ENCODE measurements at regions not wholly inside any gene's neighbourhood (a gene's known extent, or its start where the extent isn't known, plus 50 kb on each side); places are given as distances from the start of the nearest gene placed in this dataset.

- no peak for DNase-seq
These were observed 116.5 kb downstream of the C9orf50 start for GRCh38 chr9:129504404-129504803.

GRCh38 chr9:129501771-129502319 lies 119.1 kb downstream of the C9orf50 start:
- no peak for DNase-seq

- no peak for DNase-seq
These were observed 119.8 kb downstream of the C9orf50 start for GRCh38 chr9:129500863-129501770.

GRCh38 chr9:129500161-129500862 lies 120.6 kb downstream of the C9orf50 start:
- no peak for DNase-seq

GRCh38 chr9:129498451-129499384 lies 122.2 kb downstream of the C9orf50 start:
- DNase-seq = no peak

GRCh38 chr9:129497813-129498450 lies 123.0 kb downstream of the C9orf50 start:
- no peak for DNase-seq

GRCh38 chr9:129497005-129497812 lies 123.7 kb downstream of the C9orf50 start:
- peak; percentile 52 to 61 for DNase-seq

GRCh38 chr9:129496473-129497004 lies 124.4 kb downstream of the C9orf50 start:
- DNase-seq = peak; percentile 61 to 90

GRCh38 chr9:129495620-129496472 lies 125.1 kb downstream of the C9orf50 start:
- DNase-seq = peak; percentile 71 to 83

- DNase-seq = no peak
These were observed 126.7 kb downstream of the C9orf50 start for GRCh38 chr9:129494113-129494789.

GRCh38 chr9:129493706-129494047 lies 127.2 kb downstream of the C9orf50 start:
- no peak for DNase-seq

- no peak for DNase-seq
These were observed 127.7 kb downstream of the C9orf50 start for GRCh38 chr9:129493002-129493705.

GRCh38 chr9:129491487-129491855 lies 129.4 kb downstream of the C9orf50 start:
- DNase-seq = no peak

- DNase-seq = no peak
These were observed 130.1 kb downstream of the C9orf50 start for GRCh38 chr9:129490583-129491486.

- DNase-seq = no peak
These were observed 130.9 kb downstream of the C9orf50 start for GRCh38 chr9:129489838-129490582.

- DNase-seq = peak in 1 of 2 experiments; percentile 54
These were observed 133.0 kb downstream of the C9orf50 start for GRCh38 chr9:129487658-129488483.

All from NCI-H446 (cell line).